ENCODE measurements at regions not wholly inside any gene's neighbourhood (a gene's known extent, or its start where the extent isn't known, plus 50 kb on each side); places are given as distances from the start of the nearest gene placed in this dataset.
"Not testable (repeated sequence)": the region's sequence is repeated elsewhere in the genome, so short reads cannot be mapped to it uniquely, and the experiment has no call there.

GRCh38 chr9:88826181-88826580 lies 165.1 kb upstream of the S1PR3 start:
- no peak for DNase-seq (ENCODE audit: insufficient read length, low spot score)
- no peak for TF ChIP-seq PAX5 (IDR thresholded peaks at IDR 0.05; ENCODE audit: insufficient read depth, low read length, severe bottlenecking)
- TF ChIP-seq TAF1 (IDR thresholded peaks at IDR 0.05; ENCODE audit: low read depth, low read length): no peak
- TF ChIP-seq POU2F2 (IDR thresholded peaks at IDR 0.05; ENCODE audit: low read depth, low read length): no peak
- TF ChIP-seq SPI1 (IDR thresholded peaks at IDR 0.05; ENCODE audit: low read depth, low read length): no peak
- TF ChIP-seq POLR2AphosphoS5 (IDR thresholded peaks at IDR 0.05; ENCODE audit: low read depth, low read length): no peak
- no peak for TF ChIP-seq POLR2A (IDR thresholded peaks at IDR 0.05; ENCODE audit: low read depth, low read length)
- no peak for FAIRE-seq

GRCh38 chr9:88826771-88827181 lies 164.5 kb upstream of the S1PR3 start:
- DNase-seq (ENCODE audit: insufficient read length, low spot score) (no peak), FAIRE-seq (no peak)
- TF ChIP-seq POLR2AphosphoS5 (IDR thresholded peaks at IDR 0.05; ENCODE audit: low read depth, low read length) (no peak), POU2F2 (IDR thresholded peaks at IDR 0.05; ENCODE audit: low read depth, low read length) (no peak), POLR2A (IDR thresholded peaks at IDR 0.05; ENCODE audit: low read depth, low read length) (no peak), PAX5 (IDR thresholded peaks at IDR 0.05; ENCODE audit: insufficient read depth, low read length, severe bottlenecking) (no peak), SPI1 (IDR thresholded peaks at IDR 0.05; ENCODE audit: low read depth, low read length) (no peak), TAF1 (IDR thresholded peaks at IDR 0.05; ENCODE audit: low read depth, low read length) (no peak)

GRCh38 chr9:88828018-88828417 lies 163.2 kb upstream of the S1PR3 start:
- no peak for FAIRE-seq
- DNase-seq (ENCODE audit: insufficient read length, low spot score): no peak
- TF ChIP-seq SPI1 (IDR thresholded peaks at IDR 0.05; ENCODE audit: low read depth, low read length) (no peak), POU2F2 (IDR thresholded peaks at IDR 0.05; ENCODE audit: low read depth, low read length) (no peak), POLR2AphosphoS5 (IDR thresholded peaks at IDR 0.05; ENCODE audit: low read depth, low read length) (no peak), PAX5 (IDR thresholded peaks at IDR 0.05; ENCODE audit: insufficient read depth, low read length, severe bottlenecking) (no peak)

GRCh38 chr9:88828492-88828974 lies 162.7 kb upstream of the S1PR3 start:
- FAIRE-seq: no peak
- TF ChIP-seq PAX5 (IDR thresholded peaks at IDR 0.05; ENCODE audit: insufficient read depth, low read length, severe bottlenecking) (no peak), SPI1 (IDR thresholded peaks at IDR 0.05; ENCODE audit: low read depth, low read length) (no peak), POLR2AphosphoS5 (IDR thresholded peaks at IDR 0.05; ENCODE audit: low read depth, low read length) (no peak), POLR2A (IDR thresholded peaks at IDR 0.05; ENCODE audit: low read depth, low read length) (no peak), POU2F2 (IDR thresholded peaks at IDR 0.05; ENCODE audit: low read depth, low read length) (no peak), TAF1 (IDR thresholded peaks at IDR 0.05; ENCODE audit: low read depth, low read length) (no peak)
- DNase-seq (ENCODE audit: insufficient read length, low spot score): no peak

GRCh38 chr9:88829276-88829675 lies 162.0 kb upstream of the S1PR3 start:
- no peak for FAIRE-seq
- no peak for DNase-seq (ENCODE audit: insufficient read length, low spot score)

GRCh38 chr9:88831713-88832407 lies 159.4 kb upstream of the S1PR3 start:
- no peak for FAIRE-seq
- DNase-seq (ENCODE audit: insufficient read length, low spot score): no peak

More at GRCh38 chr9:88829276-88829675, 162.0 kb upstream of the S1PR3 start:
- no peak for TF ChIP-seq POLR2AphosphoS5 (IDR thresholded peaks at IDR 0.05; ENCODE audit: low read depth, low read length)

GRCh38 chr9:88833946-88834345 lies 157.3 kb upstream of the S1PR3 start:
- no peak for TF ChIP-seq SPI1 (IDR thresholded peaks at IDR 0.05; ENCODE audit: low read depth, low read length)
- TF ChIP-seq PAX5 (IDR thresholded peaks at IDR 0.05; ENCODE audit: insufficient read depth, low read length, severe bottlenecking): no peak
- TF ChIP-seq POLR2A (IDR thresholded peaks at IDR 0.05; ENCODE audit: low read depth, low read length): no peak
- no peak for TF ChIP-seq TAF1 (IDR thresholded peaks at IDR 0.05; ENCODE audit: low read depth, low read length)
- TF ChIP-seq POU2F2 (IDR thresholded peaks at IDR 0.05; ENCODE audit: low read depth, low read length): no peak
- no peak for TF ChIP-seq POLR2AphosphoS5 (IDR thresholded peaks at IDR 0.05; ENCODE audit: low read depth, low read length)
- FAIRE-seq: no peak
- DNase-seq (ENCODE audit: insufficient read length, low spot score): no peak

More at GRCh38 chr9:88831713-88832407, 159.4 kb upstream of the S1PR3 start:
- TF ChIP-seq POLR2A (IDR thresholded peaks at IDR 0.05; ENCODE audit: low read depth, low read length): no peak
- TF ChIP-seq TAF1 (IDR thresholded peaks at IDR 0.05; ENCODE audit: low read depth, low read length): no peak
- TF ChIP-seq SPI1 (IDR thresholded peaks at IDR 0.05; ENCODE audit: low read depth, low read length): no peak
- TF ChIP-seq POU2F2 (IDR thresholded peaks at IDR 0.05; ENCODE audit: low read depth, low read length): no peak
- no peak for TF ChIP-seq POLR2AphosphoS5 (IDR thresholded peaks at IDR 0.05; ENCODE audit: low read depth, low read length)
- no peak for TF ChIP-seq PAX5 (IDR thresholded peaks at IDR 0.05; ENCODE audit: insufficient read depth, low read length, severe bottlenecking)

GRCh38 chr9:88835038-88835466 lies 156.2 kb upstream of the S1PR3 start:
- no peak for FAIRE-seq

GRCh38 chr9:88835772-88836171 lies 155.5 kb upstream of the S1PR3 start:
- no peak for FAIRE-seq
- DNase-seq (ENCODE audit: insufficient read length, low spot score): no peak
- TF ChIP-seq TAF1 (IDR thresholded peaks at IDR 0.05; ENCODE audit: low read depth, low read length): no peak
- no peak for TF ChIP-seq SPI1 (IDR thresholded peaks at IDR 0.05; ENCODE audit: low read depth, low read length)
- TF ChIP-seq POLR2A (IDR thresholded peaks at IDR 0.05; ENCODE audit: low read depth, low read length): no peak
- no peak for TF ChIP-seq PAX5 (IDR thresholded peaks at IDR 0.05; ENCODE audit: insufficient read depth, low read length, severe bottlenecking)
- no peak for TF ChIP-seq POU2F2 (IDR thresholded peaks at IDR 0.05; ENCODE audit: low read depth, low read length)
- no peak for TF ChIP-seq POLR2AphosphoS5 (IDR thresholded peaks at IDR 0.05; ENCODE audit: low read depth, low read length)

More at GRCh38 chr9:88835038-88835466, 156.2 kb upstream of the S1PR3 start:
- no peak for DNase-seq (ENCODE audit: insufficient read length, low spot score)
- TF ChIP-seq POU2F2 (IDR thresholded peaks at IDR 0.05; ENCODE audit: low read depth, low read length): no peak
- no peak for TF ChIP-seq PAX5 (IDR thresholded peaks at IDR 0.05; ENCODE audit: insufficient read depth, low read length, severe bottlenecking)
- no peak for TF ChIP-seq SPI1 (IDR thresholded peaks at IDR 0.05; ENCODE audit: low read depth, low read length)
- TF ChIP-seq POLR2A (IDR thresholded peaks at IDR 0.05; ENCODE audit: low read depth, low read length): no peak
- no peak for TF ChIP-seq TAF1 (IDR thresholded peaks at IDR 0.05; ENCODE audit: low read depth, low read length)
- no peak for TF ChIP-seq POLR2AphosphoS5 (IDR thresholded peaks at IDR 0.05; ENCODE audit: low read depth, low read length)

GRCh38 chr9:88837731-88838130 lies 153.5 kb upstream of the S1PR3 start:
- TF ChIP-seq SPI1 (IDR thresholded peaks at IDR 0.05; ENCODE audit: low read depth, low read length) (no peak), POU2F2 (IDR thresholded peaks at IDR 0.05; ENCODE audit: low read depth, low read length) (no peak), POLR2A (IDR thresholded peaks at IDR 0.05; ENCODE audit: low read depth, low read length) (no peak), TAF1 (IDR thresholded peaks at IDR 0.05; ENCODE audit: low read depth, low read length) (no peak)

GRCh38 chr9:88849878-88850277 lies 141.4 kb upstream of the S1PR3 start:
- FAIRE-seq; DNase-seq (ENCODE audit: insufficient read length, low spot score): not testable (repeated sequence)

More at GRCh38 chr9:88837731-88838130, 153.5 kb upstream of the S1PR3 start:
- FAIRE-seq (no peak), DNase-seq (ENCODE audit: insufficient read length, low spot score) (no peak)

Data from GM12891 (cell line).